ENCODE measurements at regions not wholly inside any gene's neighbourhood (a gene's known extent, or its start where the extent isn't known, plus 50 kb on each side); places are given as distances from the start of the nearest gene placed in this dataset.
"Not testable (repeated sequence)": the region's sequence is repeated elsewhere in the genome, so short reads cannot be mapped to it uniquely, and the experiment has no call there.

DNA sequence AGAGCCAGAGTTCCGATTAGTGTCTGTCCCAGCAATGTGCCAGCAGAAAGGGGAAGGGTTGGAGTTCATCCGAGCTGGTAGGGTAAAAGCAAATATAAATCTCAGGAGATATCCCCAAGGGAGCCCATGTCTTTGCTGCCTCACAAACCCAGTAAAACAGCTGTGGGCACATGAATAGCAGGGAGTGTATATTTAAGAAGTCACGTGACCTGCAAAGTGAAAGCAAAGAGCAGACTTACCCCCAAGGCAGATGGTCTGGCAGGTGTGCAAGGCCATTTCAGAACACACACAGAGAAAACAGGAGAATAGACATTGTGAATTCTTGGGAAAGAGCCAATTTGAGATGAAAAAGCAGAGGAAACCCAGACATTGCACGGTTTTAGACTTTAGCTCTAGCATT, 653.4 kb downstream of the TGIF2LX start:
- H3K4me3 ChIP-seq; H3K4me1 ChIP-seq (replicated peaks in 1 of 2); H3K27ac ChIP-seq; in situ Hi-C loops (cut with MboI; ENCODE audit: low pct_unique_long_range_greater_than_20kb in 2 of 9, low sequenced_read_pairs in 9 of 9, unreplicated experiment in 9 of 9): not testable (repeated sequence)
- 83% methylated on average over 1 of the region's 4 CpGs; no CpG with 5 or more reads in 9 of the 10 experiments for WGBS, 10 experiments
- ATAC-seq (replicated peaks in 6 of 8), result peak in 3 of 8 experiments; percentile 16 to 37 (median 24)

DNA sequence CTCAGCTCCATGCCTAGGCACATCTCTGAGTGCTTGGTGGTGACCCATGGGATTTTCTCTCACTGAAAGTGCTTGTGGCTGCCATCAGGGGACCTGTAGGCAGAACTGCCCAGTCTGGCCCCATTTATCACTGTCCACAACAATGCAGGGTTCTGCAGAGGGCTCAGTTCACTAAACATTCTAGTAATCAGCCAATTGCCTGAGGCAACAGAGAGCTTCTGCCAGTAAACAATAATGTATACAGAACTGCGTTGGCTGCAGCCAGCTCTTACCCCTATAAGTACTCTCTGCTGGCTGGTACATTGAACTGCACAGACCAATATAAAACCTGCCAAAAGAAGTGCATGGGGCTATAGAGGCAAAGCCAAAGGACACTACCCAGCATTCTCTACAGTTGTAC, 680.2 kb downstream of the TGIF2LX start:
- H3K4me3 ChIP-seq; H3K4me1 ChIP-seq (replicated peaks in 1 of 2); in situ Hi-C loops (cut with MboI; ENCODE audit: low pct_unique_long_range_greater_than_20kb in 2 of 9, low sequenced_read_pairs in 9 of 9, unreplicated experiment in 9 of 9); ATAC-seq (replicated peaks in 6 of 8); H3K27ac ChIP-seq: not testable (repeated sequence)
- 100% methylated on average over 1 of the region's 1 CpG; no CpG with 5 or more reads in 9 of the 10 experiments for WGBS, 10 experiments

DNA sequence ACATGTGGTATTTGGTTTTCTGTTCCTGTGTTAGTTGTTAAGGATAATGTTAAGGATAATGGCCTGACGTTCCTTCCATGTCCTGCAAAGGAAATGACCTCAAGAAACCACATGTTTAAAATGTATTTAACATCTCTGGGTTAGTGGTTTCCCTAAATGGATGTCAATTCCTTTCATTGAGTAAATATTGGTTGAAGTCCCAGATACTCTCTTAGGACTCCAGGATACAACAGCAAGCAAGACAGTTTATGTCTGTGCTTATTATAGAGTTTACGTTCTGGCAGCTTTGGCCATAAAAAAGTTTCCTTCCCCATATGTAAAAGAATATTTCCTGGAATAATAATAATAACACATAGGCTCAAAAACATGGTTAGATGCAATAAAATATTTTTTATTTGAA, 684.0 kb downstream of the TGIF2LX start:
- in situ Hi-C loops (cut with MboI; ENCODE audit: low pct_unique_long_range_greater_than_20kb in 2 of 9, low sequenced_read_pairs in 9 of 9, unreplicated experiment in 9 of 9); H3K4me3 ChIP-seq; H3K4me1 ChIP-seq (replicated peaks in 1 of 2); H3K27ac ChIP-seq: not testable (repeated sequence)
- peak in 1 of 8 experiments; percentile 33 for ATAC-seq (replicated peaks in 6 of 8)
- 0 to 88% methylated on average over 1 of the region's 2 CpGs; no CpG with 5 or more reads in 8 of the 10 experiments for WGBS, 10 experiments

- no peak for ATAC-seq (replicated peaks in 6 of 8)
- in situ Hi-C loops (cut with MboI; ENCODE audit: low pct_unique_long_range_greater_than_20kb in 2 of 9, low sequenced_read_pairs in 9 of 9, unreplicated experiment in 9 of 9), result no loop called here
Measured at GRCh38 chrX:90617710-90618325, 696.1 kb downstream of the TGIF2LX start.

DNA sequence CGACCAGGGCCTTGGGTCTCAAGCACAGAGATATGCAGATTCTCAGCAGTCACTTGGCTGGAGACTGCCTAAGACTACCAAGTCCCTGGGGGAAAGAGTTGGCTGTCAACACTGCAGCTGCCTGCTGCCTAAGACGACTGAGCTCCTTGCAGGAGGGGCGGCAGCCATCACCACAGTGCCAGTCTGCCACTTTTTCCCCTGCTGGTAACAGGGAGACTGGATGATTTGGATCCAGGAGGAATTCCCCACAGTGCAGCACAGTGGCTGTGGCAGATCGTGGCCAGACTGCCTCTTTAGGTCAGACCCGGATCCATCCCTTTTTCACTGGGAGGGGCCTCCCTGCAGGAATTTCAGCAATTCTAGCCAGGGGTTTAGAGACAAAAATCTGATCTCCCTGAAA, 743.5 kb downstream of the TGIF2LX start:
- in situ Hi-C loops (cut with MboI; ENCODE audit: low pct_unique_long_range_greater_than_20kb in 2 of 9, low sequenced_read_pairs in 9 of 9, unreplicated experiment in 9 of 9); H3K4me1 ChIP-seq (replicated peaks in 1 of 2); H3K4me3 ChIP-seq; H3K27ac ChIP-seq: not testable (repeated sequence)
- peak in 1 of 8 experiments; percentile 59 for ATAC-seq (replicated peaks in 6 of 8)
- WGBS, 10 experiments, result 60% methylated on average over 1 of the region's 5 CpGs; no CpG with 5 or more reads in 9 of the 10 experiments

More at GRCh38 chrX:90617710-90618325, 696.1 kb downstream of the TGIF2LX start:
- Histone ChIP-seq H3K27ac (no peak overlapping the region), H3K4me3 (no peak overlapping the region), H3K4me1 (replicated peaks in 1 of 2) (no peaks in the 10 kb centered on the region)
- WGBS, 10 experiments, result 93% methylated on average over 7 of the region's 22 CpGs; no CpG with 5 or more reads in 9 of the 10 experiments

DNA sequence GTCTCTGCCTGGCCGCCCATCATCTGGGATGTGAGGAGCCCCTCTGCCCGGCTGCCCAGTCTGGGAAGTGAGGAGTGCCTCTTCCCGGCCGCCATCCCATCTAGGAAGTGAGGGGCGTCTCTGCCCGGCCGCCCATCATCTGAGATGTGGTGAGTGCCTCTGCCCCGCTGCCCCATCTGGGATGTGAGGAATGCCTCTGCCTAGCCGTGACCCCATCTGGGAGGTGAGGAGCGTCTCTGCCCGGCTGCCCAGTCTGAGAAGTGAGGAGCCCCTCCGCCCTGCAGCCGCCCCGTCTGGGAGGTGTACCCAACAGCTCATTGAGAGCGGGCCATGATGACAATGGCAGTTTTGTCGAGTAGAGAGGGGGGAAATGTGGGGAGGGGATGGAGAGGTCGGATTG, 721.1 kb upstream of the PABPC5 start:
- H3K27ac ChIP-seq; ATAC-seq (replicated peaks in 6 of 8); in situ Hi-C loops (cut with MboI; ENCODE audit: low pct_unique_long_range_greater_than_20kb in 2 of 9, low sequenced_read_pairs in 9 of 9, unreplicated experiment in 9 of 9); H3K4me1 ChIP-seq (replicated peaks in 1 of 2); H3K4me3 ChIP-seq: not testable (repeated sequence)
- WGBS, 10 experiments, result no CpG with 5 or more reads among the region's 17 CpGs

DNA sequence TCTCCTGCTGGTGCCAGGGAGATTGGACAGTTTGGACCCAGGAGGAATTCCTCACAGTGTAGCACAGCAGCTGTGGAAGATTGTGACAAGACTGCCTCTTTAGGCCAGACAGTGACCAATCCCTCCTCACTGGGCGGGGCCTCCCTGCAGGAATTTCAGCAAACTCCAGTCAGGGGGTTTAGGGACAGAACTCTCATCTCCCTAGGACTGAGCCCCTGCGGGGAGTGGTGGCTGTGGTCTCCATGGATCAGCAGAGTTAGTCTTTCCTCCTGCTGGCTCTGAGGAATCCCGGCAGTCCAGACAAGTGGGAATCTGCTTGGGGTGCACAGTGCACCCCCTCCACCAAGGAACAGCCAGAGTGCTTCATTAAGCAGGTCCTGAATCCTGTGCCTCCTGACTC, 697.1 kb upstream of the PABPC5 start:
- 60% methylated on average over 1 of the region's 3 CpGs; no CpG with 5 or more reads in 9 of the 10 experiments for WGBS, 10 experiments
- in situ Hi-C loops (cut with MboI; ENCODE audit: low pct_unique_long_range_greater_than_20kb in 2 of 9, low sequenced_read_pairs in 9 of 9, unreplicated experiment in 9 of 9); ATAC-seq (replicated peaks in 6 of 8); H3K4me1 ChIP-seq (replicated peaks in 1 of 2); H3K4me3 ChIP-seq; H3K27ac ChIP-seq: not testable (repeated sequence)

DNA sequence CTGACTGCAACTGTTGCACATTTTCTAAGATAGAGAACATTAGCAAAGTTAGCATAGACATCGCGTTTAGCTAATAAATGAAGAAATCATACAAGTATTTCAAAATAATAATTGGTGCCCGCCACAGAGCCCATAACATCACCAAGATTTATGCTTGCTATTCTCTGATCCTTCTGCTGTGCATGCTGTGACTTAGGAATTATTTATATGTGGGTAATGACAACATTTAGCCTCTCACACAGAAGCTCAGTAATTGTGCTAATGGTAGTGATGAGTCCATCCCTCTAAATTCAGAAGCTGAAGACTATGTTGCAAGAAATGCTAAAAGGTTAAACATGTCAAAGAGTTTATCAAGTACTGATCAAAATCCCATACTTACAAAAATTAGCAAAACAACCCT, 677.0 kb upstream of the PABPC5 start:
- H3K27ac ChIP-seq; H3K4me1 ChIP-seq (replicated peaks in 1 of 2); in situ Hi-C loops (cut with MboI; ENCODE audit: low pct_unique_long_range_greater_than_20kb in 2 of 9, low sequenced_read_pairs in 9 of 9, unreplicated experiment in 9 of 9); H3K4me3 ChIP-seq: not testable (repeated sequence)
- no CpG with 5 or more reads among the region's 3 CpGs for WGBS, 10 experiments
- peak in 4 of 8 experiments; percentile 48 to 87 (median 80) for ATAC-seq (replicated peaks in 6 of 8)

DNA sequence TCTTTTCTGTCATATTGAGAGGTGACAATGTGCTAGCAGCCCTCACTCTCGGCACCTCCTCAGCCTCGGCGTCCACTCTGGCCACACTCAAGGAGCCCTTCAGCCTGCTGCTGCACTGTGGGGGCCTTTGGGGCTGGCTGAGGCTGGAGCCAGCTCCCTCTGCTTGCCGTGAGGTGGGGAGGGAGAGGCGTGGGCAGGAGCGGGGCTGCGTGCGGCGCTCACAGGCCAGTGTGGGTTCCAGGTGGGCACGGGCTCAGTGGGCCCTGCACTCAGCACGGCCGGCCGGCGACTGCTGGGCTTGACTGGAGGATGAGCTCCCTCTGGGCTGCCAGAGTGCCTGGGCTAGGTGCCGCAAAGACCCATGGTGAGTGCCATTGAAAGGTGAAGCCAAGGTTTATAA, 669.2 kb upstream of the PABPC5 start:
- H3K27ac ChIP-seq; H3K4me3 ChIP-seq; H3K4me1 ChIP-seq (replicated peaks in 1 of 2); in situ Hi-C loops (cut with MboI; ENCODE audit: low pct_unique_long_range_greater_than_20kb in 2 of 9, low sequenced_read_pairs in 9 of 9, unreplicated experiment in 9 of 9); ATAC-seq (replicated peaks in 6 of 8): not testable (repeated sequence)
- WGBS, 10 experiments, result no CpG with 5 or more reads among the region's 15 CpGs

DNA sequence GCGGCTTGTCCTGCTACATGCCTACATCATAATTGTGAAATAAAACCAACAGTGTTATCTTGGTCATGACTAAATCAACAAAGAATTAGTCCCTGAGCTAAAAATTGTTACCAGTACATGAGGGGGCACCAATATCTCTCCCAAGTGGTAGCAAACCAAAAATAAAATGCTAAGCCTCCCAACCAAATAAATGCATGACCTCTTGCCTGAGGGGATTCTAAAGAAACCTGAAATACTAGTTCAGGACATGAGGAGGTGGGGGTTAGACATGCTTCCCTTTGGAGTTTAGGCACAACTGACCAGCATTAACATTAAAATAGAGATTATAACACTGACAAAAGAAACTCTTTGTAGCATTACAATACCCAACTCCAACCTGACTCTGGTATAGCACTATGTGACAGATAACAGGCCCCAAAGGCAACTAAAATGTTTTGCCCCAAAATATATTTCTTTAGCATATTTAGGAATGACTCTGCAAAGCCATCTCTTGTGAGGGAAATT, 654.3 kb upstream of the PABPC5 start:
- ATAC-seq (replicated peaks in 6 of 8); H3K4me1 ChIP-seq (replicated peaks in 1 of 2); H3K27ac ChIP-seq; H3K4me3 ChIP-seq; in situ Hi-C loops (cut with MboI; ENCODE audit: low pct_unique_long_range_greater_than_20kb in 2 of 9, low sequenced_read_pairs in 9 of 9, unreplicated experiment in 9 of 9): not testable (repeated sequence)
- WGBS, 10 experiments, result no CpG with 5 or more reads among the region's 1 CpG

All from motor neuron (in vitro differentiated cells).